GM12864 (cell line): ENCODE measurements at regions not wholly inside any gene's neighbourhood (a gene's known extent, or its start where the extent isn't known, plus 50 kb on each side); places are given as distances from the start of the nearest gene placed in this dataset.
"Not testable (repeated sequence)": the region's sequence is repeated elsewhere in the genome, so short reads cannot be mapped to it uniquely, and the experiment has no call there.

Experiments used
- DNase-seq: peaks from one replicate; pipeline ENCODE4 v3.0.0-alpha.2; 2011; ENCODE audit warnings: low read depth
- H3K4me3 ChIP-seq: 2 replicates; pipeline ENCODE4 v1.5.1; 2011; ENCODE audit warnings: mild to moderate bottlenecking, low read depth, low read length, control low read depth
- CTCF ChIP-seq: IDR thresholded peaks from 2 replicates; pipeline ENCODE4 v1.5.1; 2011; ENCODE audit warnings: low read depth, mild to moderate bottlenecking, moderate library complexity, low read length, control low read depth, inconsistent platforms; ENCODE audit errors: missing control alignments

GRCh38 chr10:3258394-3258793, 85.8 kb upstream of the PITRM1 start:
- no peak overlapping the region for H3K4me3 ChIP-seq
- no peak for DNase-seq
- no peak for TF ChIP-seq CTCF

DNA sequence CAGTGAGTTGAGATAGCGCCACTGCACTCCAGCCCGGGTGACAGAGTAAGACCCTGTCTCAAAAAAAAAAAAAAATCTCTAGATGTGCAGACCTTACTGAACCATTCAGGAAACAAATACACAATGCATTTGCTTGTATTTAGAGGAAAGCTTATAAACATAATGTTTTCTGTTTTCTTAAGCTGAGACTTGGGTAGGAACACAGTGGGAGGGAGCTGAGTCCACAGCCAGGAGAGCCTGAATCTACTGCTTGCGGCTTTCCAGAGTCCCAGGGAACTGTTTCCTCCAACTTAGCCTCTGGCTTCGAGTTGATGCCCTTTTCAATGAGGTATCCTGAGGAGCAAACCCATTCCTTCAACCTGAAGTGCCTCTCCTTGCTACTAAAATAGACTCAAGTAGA, 83.0 kb upstream of the PITRM1 start:
- no peak for DNase-seq
- TF ChIP-seq CTCF: no peak

GRCh38 chr10:3255075-3255474, 82.5 kb upstream of the PITRM1 start:
- H3K4me3 ChIP-seq: no peak overlapping the region
- no peak for TF ChIP-seq CTCF
- DNase-seq: no peak

More for the DNA sequence above, 83.0 kb upstream of the PITRM1 start:
- H3K4me3 ChIP-seq: no peak overlapping the region

DNA sequence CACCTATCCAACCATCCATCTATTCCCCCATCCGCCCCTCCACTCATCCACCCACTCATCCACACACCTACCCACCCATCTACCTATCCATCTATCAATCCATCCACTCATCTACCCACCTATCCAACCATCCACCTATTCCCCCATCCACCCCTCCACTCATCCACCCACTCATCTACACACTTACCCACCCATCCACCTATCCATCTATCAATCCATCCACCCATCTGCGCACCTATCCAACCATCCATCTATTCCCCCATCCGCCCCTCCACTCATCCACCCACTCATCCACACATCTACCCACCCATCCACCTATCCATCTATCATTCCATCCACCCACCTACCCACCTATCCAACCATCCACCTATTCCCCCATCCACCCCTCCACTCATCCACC, 81.4 kb upstream of the PITRM1 start:
- DNase-seq, H3K4me3 ChIP-seq: not testable (repeated sequence)

DNA sequence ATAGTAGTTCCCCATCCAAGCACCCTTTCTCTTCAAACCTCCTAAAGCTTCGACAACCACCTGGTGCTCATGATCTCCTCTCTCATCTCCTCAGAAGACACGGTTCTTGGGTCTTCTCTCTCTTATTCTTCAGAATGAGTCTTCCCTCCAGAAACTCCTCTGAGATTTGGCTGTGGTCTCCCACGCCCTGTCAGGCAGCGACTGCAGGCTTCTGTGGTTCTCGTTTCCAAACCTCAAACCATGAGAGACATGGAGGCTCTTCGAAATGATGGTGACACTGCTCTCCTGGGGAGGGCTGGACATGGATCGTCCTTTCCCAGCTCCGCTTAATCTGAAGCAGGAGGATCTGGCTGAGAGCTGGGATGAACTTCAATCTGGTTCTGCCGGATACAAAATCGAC, 78.6 kb upstream of the PITRM1 start:
- H3K4me3 ChIP-seq: no peak overlapping the region
- no peak for TF ChIP-seq CTCF
- no peak for DNase-seq

GRCh38 chr10:3249307-3249889, 76.8 kb upstream of the PITRM1 start:
- DNase-seq: no peak
- no peak overlapping the region for H3K4me3 ChIP-seq
- TF ChIP-seq CTCF: no peak

DNA sequence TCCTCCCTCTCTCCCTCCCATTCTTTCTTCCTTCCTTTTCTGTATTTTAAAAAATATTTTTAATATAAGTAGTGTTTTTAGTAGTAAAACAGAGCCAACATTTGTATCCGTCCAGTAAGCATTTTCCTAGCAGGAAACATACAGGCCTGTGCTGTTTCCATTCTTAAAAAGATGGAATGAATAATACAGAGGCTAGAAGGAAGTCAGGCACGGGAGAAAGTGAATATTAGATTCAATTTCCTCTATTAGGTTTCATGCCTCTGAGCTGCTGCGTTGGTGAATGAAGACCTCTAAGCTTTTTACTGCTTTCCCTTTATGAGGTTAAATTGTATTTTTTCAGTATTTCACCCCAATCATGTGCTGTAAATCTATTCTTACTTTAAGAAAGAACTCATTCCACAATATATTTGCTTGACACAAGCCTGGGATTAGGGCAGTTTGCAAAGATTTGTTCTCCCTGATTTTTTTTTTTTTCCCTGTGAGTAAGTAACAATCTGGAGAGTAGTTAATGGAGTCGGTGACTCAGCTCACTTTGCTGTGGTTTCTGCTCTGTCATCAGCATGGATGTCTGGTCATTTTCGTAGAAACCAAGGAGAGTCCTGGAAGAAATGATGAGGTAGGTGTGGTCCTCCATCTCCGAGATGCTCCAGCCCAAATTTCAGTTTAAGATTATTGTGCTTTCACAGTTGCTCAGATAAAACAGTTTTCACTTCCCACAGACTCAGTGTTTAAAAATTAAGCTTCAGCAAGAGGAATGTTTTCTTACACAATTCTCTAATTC, 76.1 kb upstream of the PITRM1 start:
- no peak overlapping the region for H3K4me3 ChIP-seq
- DNase-seq: no peak
- TF ChIP-seq CTCF: no peak
